Right lung (tissue), 2 donors: ENCODE measurements at regions not wholly inside any gene's neighbourhood (a gene's known extent, or its start where the extent isn't known, plus 50 kb on each side); places are given as distances from the start of the nearest gene placed in this dataset.
"Not testable (repeated sequence)": the region's sequence is repeated elsewhere in the genome, so short reads cannot be mapped to it uniquely, and the experiment has no call there.

Experiments used
- DNase-seq, 2 donors: peaks; one replicate each; pipeline ENCODE4 v3.0.0-alpha.2; 2013

DNA sequence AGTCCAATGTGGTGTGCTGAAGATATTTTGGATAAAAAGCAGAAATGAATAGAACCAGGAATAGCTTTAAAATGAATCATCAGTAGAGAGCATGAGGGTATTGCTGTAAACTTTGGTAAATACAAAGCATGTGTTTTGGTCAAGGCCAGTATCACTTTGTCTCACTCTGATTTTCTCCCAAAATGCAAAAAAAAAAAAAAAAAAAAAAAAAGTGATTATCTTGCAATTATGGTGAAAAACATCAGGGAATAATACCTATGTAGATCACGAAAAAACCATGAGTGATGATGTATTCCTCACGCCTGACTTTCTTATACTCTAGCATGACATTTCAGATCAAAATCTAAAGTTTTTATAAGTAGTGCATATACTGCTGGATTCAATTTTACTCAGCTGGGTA is 897.9 kb upstream of the FAT3 start:
- no peak for DNase-seq

DNA sequence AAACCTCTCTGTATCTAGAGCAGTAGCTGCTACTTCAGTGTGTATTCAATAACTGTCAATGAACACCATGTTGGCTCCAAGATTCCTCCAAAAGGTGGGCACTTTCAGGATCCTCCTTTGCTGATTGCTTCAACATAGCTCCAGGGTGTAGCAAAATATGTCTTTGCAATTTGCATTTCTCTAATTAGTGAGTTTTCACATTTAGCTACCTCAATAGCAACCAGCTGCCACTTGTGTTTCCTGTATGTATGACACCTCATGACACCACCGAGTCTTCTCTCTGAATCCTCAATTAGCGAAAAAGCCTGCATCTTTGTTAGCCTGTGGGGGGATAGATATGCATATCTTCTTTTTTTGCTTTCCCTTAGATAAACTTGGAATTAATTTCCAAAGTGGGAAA is 898.3 kb upstream of the FAT3 start:
- no peak for DNase-seq

DNA sequence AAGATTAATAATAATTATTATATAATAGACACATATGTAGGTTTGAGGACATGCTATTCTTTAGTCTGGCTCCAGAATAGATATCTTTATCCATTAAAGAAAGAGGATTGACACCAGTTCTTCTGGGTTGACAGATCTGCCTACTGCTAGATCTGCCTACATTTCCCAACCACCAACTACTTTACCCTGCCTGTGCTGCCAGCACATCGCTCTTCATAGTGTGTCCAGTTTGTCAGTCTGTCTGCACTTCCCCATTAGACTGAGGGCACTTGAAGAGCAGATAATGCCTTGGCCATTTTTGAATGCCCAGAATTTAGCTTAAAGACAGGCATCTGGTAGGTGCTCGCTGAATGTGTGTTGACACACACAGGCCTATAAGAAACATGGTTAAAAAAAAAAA is 910.1 kb upstream of the FAT3 start:
- no peak for DNase-seq

DNA sequence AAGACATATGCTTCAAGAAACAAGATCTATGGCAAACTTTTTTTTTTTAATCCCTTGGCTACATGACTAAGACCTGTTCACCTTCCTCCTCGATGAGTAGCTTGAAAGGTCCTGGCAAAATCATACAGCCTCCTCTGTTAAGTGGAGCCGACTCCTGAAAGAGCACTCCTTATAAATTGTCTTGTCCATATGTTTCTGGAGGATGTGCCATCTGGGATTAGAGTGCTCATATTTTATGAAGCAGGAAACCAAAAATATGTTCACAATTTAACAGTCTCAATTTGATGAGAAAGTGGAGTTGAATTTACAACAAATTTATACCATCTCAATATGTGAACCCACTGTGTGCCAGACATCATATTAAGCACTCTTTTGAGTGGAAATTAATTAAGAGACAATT is 912.1 kb upstream of the FAT3 start:
- no peak for DNase-seq

DNA sequence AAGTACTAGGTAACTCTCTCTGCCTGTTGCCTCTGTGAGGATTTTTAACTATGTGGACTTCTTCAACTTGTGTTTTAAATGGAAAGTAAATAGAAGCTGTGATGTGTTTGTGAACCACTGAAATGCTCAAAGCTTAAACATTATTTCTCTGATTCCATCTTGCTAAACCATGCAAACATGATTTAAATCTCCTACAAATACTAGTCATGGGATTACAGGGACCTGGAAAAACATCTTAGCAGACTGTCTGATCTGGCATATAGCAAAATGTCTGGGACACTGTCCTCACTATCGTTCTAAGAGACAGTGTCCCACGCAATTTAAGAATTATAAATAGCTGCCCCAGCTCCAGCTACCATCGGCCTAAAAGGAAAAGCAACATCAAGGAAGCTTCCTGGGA is 914.5 kb upstream of the FAT3 start:
- DNase-seq: no peak

DNA sequence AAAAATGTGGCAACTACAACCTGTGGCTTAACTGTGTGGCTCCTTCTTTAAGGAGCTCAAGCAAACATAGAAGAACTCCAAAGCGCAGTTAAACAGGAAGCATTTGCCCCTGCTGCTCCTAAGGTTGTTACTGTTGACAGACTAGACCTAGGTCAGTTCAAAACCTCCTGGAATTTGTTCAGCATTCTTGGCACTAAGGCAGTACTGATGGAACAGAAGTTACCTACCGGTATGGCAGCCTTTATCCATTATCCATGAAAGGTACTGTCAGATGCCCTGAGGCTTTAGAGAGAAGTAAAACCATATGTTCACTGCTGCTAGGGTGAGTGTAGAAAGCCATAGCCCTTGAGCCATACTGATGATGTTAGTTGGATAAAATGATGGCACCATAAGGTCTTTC is 916.5 kb upstream of the FAT3 start:
- DNase-seq: no peak

DNA sequence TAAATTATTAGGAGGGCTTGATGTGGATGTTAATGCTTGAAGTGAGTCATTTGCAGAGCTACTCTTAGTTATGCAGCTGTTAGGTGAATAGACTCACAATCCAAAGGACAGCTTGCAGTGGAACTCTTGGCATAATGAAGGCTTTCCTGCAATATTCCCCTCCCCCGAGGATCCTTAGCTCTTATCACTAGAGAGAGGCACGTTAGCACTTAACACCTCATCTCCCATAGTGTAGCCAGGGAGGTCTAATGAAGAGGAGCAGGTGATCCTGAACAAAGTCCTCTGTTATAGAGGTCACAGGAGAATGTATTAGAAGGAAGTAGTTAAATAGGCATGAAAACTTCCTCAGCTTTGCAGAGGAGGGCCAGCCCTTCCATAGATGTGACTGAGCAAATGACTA is 919.2 kb upstream of the FAT3 start:
- DNase-seq: no peak

DNA sequence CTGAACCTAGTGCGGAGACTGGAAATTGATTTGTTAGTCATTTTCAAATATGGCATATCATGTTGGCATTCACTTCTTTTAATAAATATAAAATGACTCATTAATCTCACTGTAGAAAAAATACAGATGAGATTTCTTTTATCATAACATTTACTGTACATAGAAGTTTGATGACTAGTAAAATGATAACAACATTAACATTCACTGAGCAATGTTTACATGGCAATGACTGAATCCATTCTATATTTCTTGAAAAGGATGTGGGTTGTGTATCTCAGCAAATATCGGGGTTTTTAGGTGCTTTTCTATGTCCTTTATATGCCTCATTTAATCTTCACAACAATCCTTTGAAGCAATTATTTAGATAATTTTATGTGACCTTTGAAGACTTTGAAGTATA is 920.9 kb upstream of the FAT3 start:
- no peak for DNase-seq

DNA sequence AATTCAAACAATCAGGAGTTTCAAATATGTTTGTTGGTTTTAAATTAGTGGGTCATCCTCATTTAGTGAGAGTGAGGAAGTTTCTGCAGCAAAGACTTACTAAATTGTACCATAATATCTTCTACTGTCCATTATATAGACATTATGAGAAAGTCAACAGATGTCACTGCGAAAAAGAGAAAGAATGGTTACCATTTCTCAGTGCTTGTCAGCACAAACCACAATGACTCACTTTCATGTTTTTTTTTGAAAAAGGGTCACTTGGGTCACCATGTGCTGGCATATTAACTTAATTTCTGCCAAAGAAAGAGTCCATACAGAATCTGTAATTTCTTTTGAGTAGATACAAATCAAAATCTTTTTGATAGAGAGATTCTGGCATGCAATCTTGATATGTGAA is 924.6 kb upstream of the FAT3 start:
- no peak for DNase-seq

DNA sequence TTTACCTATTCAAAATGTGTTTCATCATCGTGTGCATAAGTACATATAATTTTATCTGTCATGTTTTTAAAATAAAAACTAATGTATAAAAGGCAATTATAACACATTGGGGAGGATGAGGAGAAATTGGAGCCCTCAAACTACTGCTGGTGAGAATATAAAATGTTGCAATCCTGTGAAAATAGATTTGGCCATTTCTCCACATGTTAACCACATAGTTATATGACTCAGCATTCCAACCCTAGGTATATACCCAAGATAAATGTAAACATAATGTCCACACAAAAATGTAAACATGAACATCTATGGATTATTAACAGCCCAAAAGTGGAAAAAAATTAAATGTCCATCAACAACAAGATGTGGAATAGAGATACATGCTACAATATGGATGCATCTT is 928.0 kb upstream of the FAT3 start:
- no peak for DNase-seq

DNA sequence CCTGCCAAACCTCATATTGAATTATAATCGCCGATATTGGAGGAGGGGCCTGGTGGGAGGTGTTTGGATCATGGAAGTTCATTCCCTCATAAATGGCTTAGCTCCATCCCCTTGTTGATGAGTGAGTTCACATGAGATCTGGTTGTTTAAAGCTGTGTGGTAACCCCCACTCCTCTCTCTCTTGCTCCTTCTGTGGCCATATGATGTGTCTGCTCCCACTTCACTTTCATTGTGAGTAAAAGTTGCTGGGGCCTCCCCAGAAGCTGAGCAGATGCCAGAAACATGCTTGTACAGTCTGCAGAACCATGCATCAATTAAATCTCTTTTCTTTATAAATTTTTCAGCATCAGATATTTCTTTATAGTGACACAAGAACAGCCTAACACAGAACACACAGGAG is 929.0 kb upstream of the FAT3 start:
- DNase-seq: no peak

DNA sequence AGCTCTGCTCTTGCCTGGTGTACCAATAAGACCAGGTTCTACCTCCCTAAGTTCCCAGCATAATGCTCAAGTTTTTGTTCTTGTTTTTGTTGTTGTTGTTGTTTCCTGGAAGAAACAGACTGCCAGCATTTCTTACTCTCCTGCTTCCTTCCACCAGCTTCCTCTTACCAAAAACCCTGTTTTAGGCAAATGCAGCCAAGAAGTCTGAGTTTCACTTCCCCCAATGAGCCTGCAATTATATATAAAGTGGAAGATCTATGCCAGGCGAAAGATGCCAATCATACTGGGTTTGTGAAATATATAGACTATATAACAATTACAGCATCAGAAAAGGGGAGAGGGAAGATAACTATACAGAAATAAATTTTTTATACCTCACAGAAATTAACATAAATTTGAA is 931.5 kb upstream of the FAT3 start:
- DNase-seq: no peak

DNA sequence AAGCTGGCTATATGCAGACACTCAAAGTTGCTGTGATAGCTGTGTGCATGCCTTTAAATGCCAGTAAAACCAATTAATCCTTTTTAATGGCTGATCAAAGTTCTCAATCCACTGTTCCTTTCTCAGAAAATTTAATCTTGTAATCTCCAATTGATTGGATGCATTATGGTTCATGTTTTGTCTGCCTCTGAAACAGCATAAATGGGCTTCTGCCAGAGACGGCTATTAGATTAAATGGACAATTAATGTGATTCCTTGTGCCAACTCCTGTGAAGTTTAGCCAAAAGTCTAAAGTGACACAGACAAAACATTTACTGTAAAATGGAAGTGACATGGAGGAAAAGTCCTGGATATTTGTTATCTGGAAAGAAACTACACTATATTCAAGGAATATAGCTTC is 952.5 kb upstream of the FAT3 start:
- DNase-seq: no peak

DNA sequence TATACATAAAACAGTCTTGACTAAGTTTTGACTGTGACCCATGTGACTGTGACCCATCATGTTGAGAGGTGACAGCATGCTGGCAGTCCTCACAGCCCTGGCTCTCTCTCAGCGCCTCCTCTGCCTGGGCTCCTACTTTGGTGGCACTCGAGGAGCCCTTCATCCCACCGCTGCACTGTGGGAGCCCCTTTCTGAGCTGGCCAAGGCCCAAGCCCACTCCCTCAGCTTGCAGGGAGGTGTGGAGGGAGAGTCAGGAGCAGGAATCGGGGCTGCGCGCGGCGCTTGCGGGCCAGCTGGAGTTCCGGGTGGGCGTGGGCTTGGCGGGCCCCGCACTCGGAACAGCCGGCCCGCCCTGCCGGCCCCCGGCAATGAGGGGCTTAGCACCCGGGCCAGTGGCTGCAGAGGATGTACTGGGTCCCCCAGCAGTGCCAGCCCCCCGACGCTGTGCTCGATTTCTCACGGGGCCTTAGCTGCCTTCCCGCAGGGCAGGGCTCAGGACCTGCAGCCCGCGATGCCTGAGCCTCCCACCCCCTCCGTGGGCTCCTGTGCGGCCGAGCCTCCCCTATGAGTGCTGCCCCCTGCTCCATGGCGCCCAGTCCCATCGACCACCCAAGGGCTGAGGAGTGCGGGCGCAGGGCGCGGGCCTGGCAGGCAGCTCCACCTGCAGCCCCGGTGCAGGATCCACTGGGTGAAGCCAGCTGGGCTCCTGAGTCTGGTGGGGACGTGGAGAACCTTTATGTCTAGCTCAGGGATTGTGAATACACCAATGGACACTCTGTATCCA is 955.9 kb upstream of the FAT3 start:
- not testable (repeated sequence) for DNase-seq

DNA sequence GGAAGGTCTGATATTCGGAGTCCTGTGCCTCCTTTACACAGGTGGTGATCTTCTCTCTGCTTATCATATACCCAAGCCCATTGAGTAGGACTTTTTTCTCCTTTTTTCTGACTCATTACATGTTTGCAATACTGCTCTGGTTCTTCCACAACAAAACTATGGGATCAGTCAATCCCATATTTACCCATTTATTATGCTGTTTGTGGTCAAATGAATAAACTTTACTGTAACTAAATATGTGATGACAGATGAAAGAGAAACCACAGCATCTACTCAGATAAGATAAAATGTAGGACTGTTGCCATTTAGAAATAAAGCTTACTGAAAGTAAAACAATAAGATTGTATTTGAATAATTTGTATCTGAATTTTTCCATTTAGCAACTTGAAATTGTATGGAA is 958.7 kb upstream of the FAT3 start:
- DNase-seq: no peak

DNA sequence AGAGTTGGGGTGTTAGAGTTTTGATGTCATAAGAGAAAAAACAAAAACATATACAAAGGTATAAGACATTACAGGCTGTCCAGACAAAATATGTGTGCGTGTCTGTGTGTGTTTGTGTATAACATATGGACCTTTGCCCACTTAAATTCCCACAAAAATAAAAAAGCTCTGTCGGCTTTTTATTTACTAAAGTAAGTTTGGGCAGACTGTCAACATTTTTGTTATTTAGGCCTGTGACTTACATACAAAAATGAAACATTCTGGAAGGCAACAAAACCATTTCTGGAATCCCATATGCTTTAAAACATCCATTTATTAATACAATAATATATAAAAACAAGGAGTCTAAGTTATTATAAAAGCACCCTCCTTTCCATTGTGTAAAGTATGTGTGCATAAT is 960.1 kb upstream of the FAT3 start:
- no peak for DNase-seq

DNA sequence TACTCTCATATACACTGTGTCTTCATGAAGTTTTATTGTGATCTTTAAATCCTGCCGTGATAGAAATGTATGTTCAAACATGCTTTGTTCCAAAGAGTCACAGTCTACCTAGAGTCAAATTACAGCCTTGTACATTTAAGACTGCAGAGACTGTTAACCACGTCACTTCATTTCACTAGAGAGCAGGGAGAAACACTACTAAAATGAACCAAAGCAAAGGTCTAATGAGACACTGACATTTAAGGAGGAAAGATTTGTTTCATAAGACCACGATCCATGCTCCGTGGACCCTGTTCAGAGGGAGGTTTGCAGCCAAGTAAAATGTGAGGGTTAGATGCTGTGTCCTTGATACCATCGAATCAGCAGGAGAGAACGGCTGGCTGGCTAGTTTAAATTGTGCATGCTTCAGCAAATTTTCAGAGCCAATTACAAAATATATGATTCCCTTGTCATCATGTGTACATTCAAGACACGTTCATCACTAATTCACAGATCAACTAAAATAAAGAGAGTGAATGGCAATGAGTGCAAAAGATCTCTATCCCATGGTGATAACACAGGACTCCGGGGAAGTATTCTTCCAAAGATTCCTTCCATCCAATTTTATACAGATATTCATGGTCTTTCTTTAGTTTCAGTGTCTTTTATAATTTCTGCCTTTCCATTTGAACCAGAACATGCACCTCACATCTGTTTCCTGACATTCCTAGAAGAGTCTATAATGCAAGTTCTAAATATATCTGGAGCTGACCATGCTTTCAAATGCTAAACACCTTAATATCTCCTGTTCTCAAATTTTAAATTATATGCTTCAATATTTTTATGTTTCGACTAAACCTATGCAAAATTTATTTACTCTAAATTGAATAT is 960.9 kb upstream of the FAT3 start:
- DNase-seq: no peak

DNA sequence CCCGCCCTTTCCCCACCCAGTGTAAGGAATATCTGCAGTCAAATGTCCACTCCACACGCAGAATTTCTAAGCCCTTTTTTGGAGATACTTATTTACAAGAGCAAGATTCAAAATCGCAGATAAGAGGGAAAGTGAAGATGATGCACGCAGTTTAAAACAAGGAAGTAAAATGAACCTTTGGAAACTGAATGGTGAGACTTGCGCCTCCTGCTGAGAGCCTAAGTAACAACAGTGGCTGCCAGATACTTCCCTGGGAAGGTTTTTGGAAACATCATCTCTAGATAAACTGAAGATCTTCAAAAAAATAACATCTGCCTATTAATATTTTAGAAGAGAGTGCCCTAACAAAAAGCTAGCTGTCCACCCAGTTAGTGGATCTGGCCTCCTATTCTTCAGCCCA is 963.1 kb upstream of the FAT3 start:
- no peak for DNase-seq

DNA sequence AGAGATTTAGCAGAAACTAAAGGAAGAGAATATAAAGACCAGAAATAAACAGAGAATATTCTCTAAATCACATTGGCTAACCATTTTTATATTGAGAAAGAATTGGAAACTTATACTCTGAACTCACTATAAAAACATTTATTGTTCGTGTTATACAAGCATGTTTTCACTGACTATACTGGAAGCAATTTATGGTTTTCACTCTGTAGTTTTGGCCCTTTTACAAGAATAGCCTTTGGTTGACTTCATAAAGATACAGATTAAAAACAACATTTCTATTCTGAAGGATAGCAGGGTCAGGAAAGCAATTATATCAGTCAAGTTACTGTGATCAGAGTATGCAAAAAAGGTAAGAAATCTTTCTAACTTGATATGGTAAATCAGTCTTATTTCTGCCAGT is 965.7 kb upstream of the FAT3 start:
- no peak for DNase-seq

DNA sequence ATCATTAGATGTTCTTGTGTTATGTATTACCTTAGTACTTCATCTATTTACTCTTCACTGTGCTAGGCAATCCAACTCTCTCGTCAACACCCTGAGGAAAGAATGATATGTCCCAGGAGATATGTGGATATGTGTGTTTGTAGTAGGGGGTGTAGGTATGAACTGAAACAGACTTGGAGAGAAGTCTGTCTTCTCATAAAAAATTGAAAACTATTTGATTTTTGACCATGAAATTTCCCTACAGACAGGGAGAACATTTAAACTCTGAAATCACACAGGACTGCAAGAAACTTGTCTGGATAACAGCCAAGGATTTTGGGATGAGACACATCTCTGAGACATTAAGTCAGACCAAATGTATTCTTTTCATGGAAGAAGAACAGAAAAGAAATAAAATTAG is 967.0 kb upstream of the FAT3 start:
- no peak for DNase-seq

DNA sequence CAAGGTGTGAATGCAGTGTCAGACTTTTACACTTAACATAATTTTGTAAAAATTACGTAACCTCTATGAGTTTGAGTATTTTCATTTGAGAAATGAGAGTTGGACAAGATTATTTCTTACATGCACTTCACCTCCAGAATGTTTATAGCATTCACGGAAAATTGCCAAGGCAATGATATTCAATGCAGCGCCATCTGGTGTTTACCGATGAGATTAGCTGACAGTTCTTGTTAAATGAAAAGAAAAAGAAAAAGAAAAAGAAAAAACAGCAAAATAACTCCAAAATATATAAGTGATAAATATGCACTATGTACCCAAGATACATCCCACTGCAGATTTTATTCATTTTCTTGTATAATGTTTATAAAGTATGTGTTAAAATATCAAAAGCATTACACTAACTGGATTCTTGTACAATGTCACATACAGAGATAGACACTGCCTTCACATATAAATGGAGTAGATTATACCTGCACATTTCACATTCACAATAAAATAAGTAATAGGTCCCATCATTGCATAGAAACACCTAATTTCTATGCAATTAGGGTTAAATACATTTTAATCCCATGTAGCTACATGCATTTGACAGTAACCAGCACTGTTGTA is 976.3 kb upstream of the FAT3 start:
- peak in 1 of 2 donors; percentile 17 for DNase-seq

DNA sequence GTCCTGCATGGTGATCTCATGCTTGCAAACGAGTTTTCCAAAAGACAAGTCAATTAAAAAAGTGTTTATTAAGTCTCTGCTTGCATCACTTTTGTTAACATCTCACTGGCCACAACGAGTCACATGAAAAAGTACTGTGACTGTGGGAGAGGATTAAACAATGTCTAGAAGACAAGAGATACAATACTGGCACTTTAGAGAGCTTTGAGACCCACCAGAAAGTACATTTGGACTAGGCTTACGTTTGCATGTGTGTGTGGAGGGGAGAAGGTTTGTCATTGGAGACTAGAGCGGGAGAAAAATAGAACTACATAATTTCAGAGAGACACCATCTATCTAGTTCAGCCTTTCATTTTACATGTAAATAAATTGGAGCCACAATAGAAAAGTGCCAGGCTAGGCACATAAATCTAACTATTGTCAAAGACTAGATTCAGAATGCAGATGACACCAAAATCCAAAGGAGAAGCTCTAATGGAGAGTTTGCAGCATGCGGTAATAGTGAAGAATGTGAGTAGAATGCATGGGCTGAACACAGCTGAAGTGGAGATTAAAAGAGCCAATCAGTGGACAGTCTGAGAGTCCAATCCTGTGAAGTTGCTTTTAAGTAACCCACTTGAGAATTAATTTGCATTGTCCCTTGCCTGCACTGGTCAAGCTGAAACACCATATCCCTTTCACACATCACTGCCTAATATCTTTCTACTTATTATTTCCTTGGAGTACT is 977.4 kb upstream of the FAT3 start:
- no peak for DNase-seq
